ENCODE measurements at regions not wholly inside any gene's neighbourhood (a gene's known extent, or its start where the extent isn't known, plus 50 kb on each side); places are given as distances from the start of the nearest gene placed in this dataset.

DNA sequence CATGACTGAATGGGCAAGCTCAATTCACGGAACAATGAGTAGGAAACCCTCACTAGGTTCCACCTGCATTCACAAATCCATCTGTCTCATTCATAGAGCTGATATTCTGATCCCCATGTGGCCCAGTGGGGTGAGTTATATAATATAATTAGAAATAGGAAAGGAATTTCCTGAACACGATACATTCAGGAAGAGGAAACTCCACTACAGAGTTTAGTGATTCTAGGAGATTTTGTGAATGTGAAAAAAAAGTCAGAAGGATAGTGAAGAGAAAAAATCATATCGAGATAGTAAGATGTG, 471.2 kb downstream of the GASK1B start:
- no peaks in the 10 kb centered on the region for H3K9me2 ChIP-seq (ENCODE audit: insufficient read depth, low read length)
- ChIA-PET POLR2A (no interaction called here), CTCF (ENCODE audit: unreplicated experiment) (no interaction called here)
- H3K27ac ChIP-seq (ENCODE audit: low read depth, low read length, poor library complexity, severe bottlenecking): no peak overlapping the region
- TF ChIP-seq, protein P1, sequence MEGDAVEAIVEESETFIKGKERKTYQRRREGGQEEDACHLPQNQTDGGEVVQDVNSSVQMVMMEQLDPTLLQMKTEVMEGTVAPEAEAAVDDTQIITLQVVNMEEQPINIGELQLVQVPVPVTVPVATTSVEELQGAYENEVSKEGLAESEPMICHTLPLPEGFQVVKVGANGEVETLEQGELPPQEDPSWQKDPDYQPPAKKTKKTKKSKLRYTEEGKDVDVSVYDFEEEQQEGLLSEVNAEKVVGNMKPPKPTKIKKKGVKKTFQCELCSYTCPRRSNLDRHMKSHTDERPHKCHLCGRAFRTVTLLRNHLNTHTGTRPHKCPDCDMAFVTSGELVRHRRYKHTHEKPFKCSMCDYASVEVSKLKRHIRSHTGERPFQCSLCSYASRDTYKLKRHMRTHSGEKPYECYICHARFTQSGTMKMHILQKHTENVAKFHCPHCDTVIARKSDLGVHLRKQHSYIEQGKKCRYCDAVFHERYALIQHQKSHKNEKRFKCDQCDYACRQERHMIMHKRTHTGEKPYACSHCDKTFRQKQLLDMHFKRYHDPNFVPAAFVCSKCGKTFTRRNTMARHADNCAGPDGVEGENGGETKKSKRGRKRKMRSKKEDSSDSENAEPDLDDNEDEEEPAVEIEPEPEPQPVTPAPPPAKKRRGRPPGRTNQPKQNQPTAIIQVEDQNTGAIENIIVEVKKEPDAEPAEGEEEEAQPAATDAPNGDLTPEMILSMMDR (conservative IDR thresholded peaks at IDR 0.05; ENCODE audit: low read length): no peak
- no peak for TF ChIP-seq EZH2phosphoT487 (IDR thresholded peaks at IDR 0.05; ENCODE audit: borderline replicate concordance, low read depth, low read length)
- intact Hi-C loops (cut with micrococcal nuclease; ENCODE audit: unreplicated experiment): no loop called here
- no peaks in the 10 kb centered on the region for H3K4me1 ChIP-seq (ENCODE audit: insufficient read depth, low read length, poor library complexity, severe bottlenecking)
- no peaks in the 10 kb centered on the region for H3K36me3 ChIP-seq (ENCODE audit: insufficient read depth, low read length)
- no peak overlapping the region for H3K4me3 ChIP-seq (ENCODE audit: low read depth, low read length, poor library complexity, severe bottlenecking)
- no peaks in the 10 kb centered on the region for H3K9me3 ChIP-seq (ENCODE audit: low read length)
- no peaks in the 10 kb centered on the region for H4K20me1 ChIP-seq (ENCODE audit: insufficient read depth, low read length)
- no peak for DNase-seq (ENCODE audit: low spot score)
- no peaks in the 10 kb centered on the region for H3K79me2 ChIP-seq (ENCODE audit: insufficient read depth, low read depth, low read length)
- H2AFZ ChIP-seq (ENCODE audit: low read length): no peak overlapping the region
- BruUV-seq (replicated peaks): no TSS peak
- no peak overlapping the region for H3K4me2 ChIP-seq (ENCODE audit: low read length)

DNA sequence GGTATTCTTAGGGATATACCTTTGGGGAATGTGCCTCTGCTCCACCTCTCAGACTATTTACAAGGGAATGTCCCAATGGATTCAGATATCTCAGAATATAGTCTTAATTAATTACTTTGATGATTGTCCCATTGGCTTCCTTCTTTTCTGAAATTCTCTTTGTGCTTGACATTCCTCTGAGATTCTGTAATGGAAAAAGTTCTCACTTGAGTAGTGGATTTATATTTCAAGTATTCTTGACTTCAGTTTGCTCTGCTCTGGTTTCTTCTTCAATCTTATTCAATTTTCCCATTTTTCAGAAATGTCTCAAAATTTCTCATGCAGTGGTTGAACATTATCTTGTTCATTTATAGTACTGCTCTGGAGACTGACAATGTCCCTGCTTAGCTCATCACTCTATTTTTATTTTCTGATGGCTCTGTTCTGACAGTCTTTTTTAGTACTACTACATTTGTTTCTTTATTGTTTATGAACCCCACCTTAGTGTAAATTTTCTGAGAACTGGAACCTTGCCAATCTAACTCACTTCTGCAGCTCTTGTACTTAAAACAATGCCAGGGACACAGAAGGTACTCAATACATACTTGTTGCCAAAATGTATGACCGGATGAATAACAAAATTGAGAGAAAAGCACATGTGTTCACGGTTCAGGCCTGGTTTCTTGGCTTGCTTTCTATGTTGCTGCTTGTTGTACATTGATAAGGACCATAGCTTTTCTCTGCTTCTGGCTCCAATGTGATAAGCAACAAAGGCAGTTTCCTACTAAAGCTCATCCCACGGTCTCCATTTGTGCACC, 471.7 kb downstream of the GASK1B start:
- Histone ChIP-seq H3K36me3 (ENCODE audit: insufficient read depth, low read length) (no peaks in the 10 kb centered on the region), H3K79me2 (ENCODE audit: insufficient read depth, low read depth, low read length) (no peaks in the 10 kb centered on the region), H3K4me2 (ENCODE audit: low read length) (no peak overlapping the region), H3K4me1 (ENCODE audit: insufficient read depth, low read length, poor library complexity, severe bottlenecking) (no peaks in the 10 kb centered on the region), H3K27ac (ENCODE audit: low read depth, low read length, poor library complexity, severe bottlenecking) (no peak overlapping the region), H2AFZ (ENCODE audit: low read length) (no peak overlapping the region), H3K9me2 (ENCODE audit: insufficient read depth, low read length) (no peaks in the 10 kb centered on the region), H3K4me3 (ENCODE audit: low read depth, low read length, poor library complexity, severe bottlenecking) (no peak overlapping the region), H4K20me1 (ENCODE audit: insufficient read depth, low read length) (no peaks in the 10 kb centered on the region), H3K9me3 (ENCODE audit: low read length) (no peaks in the 10 kb centered on the region)
- ChIA-PET CTCF (ENCODE audit: unreplicated experiment) (no interaction called here), POLR2A (no interaction called here)
- intact Hi-C loops (cut with micrococcal nuclease; ENCODE audit: unreplicated experiment): no loop called here
- no peak for DNase-seq (ENCODE audit: low spot score)
- no peak for TF ChIP-seq EZH2phosphoT487 (IDR thresholded peaks at IDR 0.05; ENCODE audit: borderline replicate concordance, low read depth, low read length)
- TF ChIP-seq, protein P1 (conservative IDR thresholded peaks at IDR 0.05; ENCODE audit: low read length): no peak
- no TSS peak for BruUV-seq (replicated peaks)

DNA sequence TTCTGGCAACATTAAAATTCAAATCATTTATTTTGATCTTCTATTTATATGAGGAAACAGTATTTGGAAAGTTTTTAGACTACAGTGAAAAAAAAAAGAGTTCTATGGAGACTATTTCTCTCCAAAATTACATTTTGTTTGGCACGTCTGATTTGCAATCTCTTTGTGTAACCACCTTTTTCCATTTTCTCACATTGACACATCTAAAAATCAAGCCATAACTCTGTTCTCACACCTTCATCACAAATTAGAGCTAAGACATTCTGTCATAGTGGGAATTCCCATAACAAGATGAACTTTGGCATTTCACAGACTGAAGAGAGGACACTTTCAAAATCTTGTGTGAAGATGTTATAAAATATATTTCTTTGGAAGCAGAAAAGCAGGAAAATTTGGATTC, 468.9 kb downstream of the GRIA2 start:
- H3K4me2 ChIP-seq (ENCODE audit: low read length): no peak overlapping the region
- H3K27ac ChIP-seq (ENCODE audit: low read depth, low read length, poor library complexity, severe bottlenecking): no peak overlapping the region
- ChIA-PET POLR2A (no interaction called here), CTCF (ENCODE audit: unreplicated experiment) (no interaction called here)
- intact Hi-C loops (cut with micrococcal nuclease; ENCODE audit: unreplicated experiment): no loop called here
- no peaks in the 10 kb centered on the region for H3K36me3 ChIP-seq (ENCODE audit: insufficient read depth, low read length)
- BruUV-seq (replicated peaks): no TSS peak
- no peak for DNase-seq (ENCODE audit: low spot score)
- TF ChIP-seq, protein P1 (conservative IDR thresholded peaks at IDR 0.05; ENCODE audit: low read length): no peak
- no peak for TF ChIP-seq EZH2phosphoT487 (IDR thresholded peaks at IDR 0.05; ENCODE audit: borderline replicate concordance, low read depth, low read length)
- H3K4me1 ChIP-seq (ENCODE audit: insufficient read depth, low read length, poor library complexity, severe bottlenecking): no peaks in the 10 kb centered on the region
- H2AFZ ChIP-seq (ENCODE audit: low read length): no peak overlapping the region
- no peaks in the 10 kb centered on the region for H3K9me3 ChIP-seq (ENCODE audit: low read length)
- no peaks in the 10 kb centered on the region for H4K20me1 ChIP-seq (ENCODE audit: insufficient read depth, low read length)
- no peaks in the 10 kb centered on the region for H3K9me2 ChIP-seq (ENCODE audit: insufficient read depth, low read length)
- no peak overlapping the region for H3K4me3 ChIP-seq (ENCODE audit: low read depth, low read length, poor library complexity, severe bottlenecking)
- H3K79me2 ChIP-seq (ENCODE audit: insufficient read depth, low read depth, low read length): no peaks in the 10 kb centered on the region
